Osteoblast (primary cell): ENCODE measurements at regions not wholly inside any gene's neighbourhood (a gene's known extent, or its start where the extent isn't known, plus 50 kb on each side); places are given as distances from the start of the nearest gene placed in this dataset.

Source experiments
- DNase-seq: peaks from one replicate; pipeline ENCODE4 v3.0.0; 2011; ENCODE audit warnings: low spot score, mixed read lengths; ENCODE audit not compliant: insufficient read length; ENCODE audit errors: missing footprints
- H2AFZ ChIP-seq: 2 replicates; pipeline ENCODE4 v1.6.0; 2011; ENCODE audit warnings: mild to moderate bottlenecking, low read length
- H3K27ac ChIP-seq: 2 replicates; pipeline ENCODE4 v1.5.1; 2011; ENCODE audit warnings: mild to moderate bottlenecking, low read depth, low read length, moderate library complexity
- H3K27me3 ChIP-seq: 2 replicates; pipeline ENCODE4 v1.6.0; 2012; ENCODE audit warnings: mild to moderate bottlenecking, control low read depth, inconsistent platforms, low read length, moderate library complexity; ENCODE audit not compliant: insufficient read depth
- H3K36me3 ChIP-seq: 2 replicates; pipeline ENCODE4 v1.5.1; 2011; ENCODE audit warnings: mild to moderate bottlenecking, low read length, control low read depth, moderate library complexity; ENCODE audit not compliant: insufficient read depth
- H3K4me1 ChIP-seq: 2 replicates; pipeline ENCODE4 v1.5.1; 2011; ENCODE audit warnings: mild to moderate bottlenecking, low read length, control low read depth, moderate library complexity; ENCODE audit not compliant: insufficient read depth
- H3K4me2 ChIP-seq: 2 replicates; pipeline ENCODE4 v1.6.0; 2011; ENCODE audit warnings: mild to moderate bottlenecking, low read length; ENCODE audit not compliant: insufficient read depth
- H3K4me3 ChIP-seq: fragments of 200-600 bp; sonication (generic); 3 replicates; pipeline ENCODE4 v1.5.1; 2012; ENCODE audit warnings: mild to moderate bottlenecking, low read length, inconsistent platforms; ENCODE audit not compliant: insufficient read depth
- H3K79me2 ChIP-seq: 2 replicates; pipeline ENCODE4 v1.6.0; 2012; ENCODE audit warnings: mild to moderate bottlenecking, low read length, control low read depth, inconsistent platforms; ENCODE audit not compliant: insufficient read depth
- H3K9me3 ChIP-seq: 2 replicates; pipeline ENCODE4 v1.5.1; 2011; ENCODE audit warnings: low read depth, low read length, control low read depth
- H4K20me1 ChIP-seq: 2 replicates; pipeline ENCODE4 v1.6.0; 2012; ENCODE audit warnings: mild to moderate bottlenecking, low read length, control low read depth; ENCODE audit not compliant: insufficient read depth
- TF ChIP-seq, protein P1 (sequence below): IDR thresholded peaks from 2 replicates; pipeline ENCODE4 v1.5.1; 2011; ENCODE audit warnings: mild to moderate bottlenecking, low read depth, low read length, moderate library complexity; ENCODE audit errors: extremely low read depth

DNA sequence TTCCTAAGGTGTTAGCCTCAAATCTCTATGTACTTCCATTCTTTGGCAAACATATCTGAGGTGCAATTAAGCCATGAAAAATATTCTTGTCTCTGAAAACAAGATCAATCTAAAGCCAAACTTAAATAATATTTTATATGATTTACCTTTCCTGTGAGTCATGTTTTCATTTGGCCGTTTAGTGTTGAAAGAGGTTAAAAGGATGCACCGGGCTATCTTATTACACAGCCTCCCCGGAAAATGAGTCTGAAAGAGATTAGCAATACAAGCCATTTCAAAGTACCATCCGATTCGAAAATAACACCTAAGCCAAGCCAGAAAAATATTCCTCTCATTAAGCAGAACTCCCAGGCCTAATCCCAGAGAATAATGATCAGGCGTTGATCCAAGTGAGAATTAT, 161.5 kb upstream of the EPHA5 start:
- H4K20me1 ChIP-seq, result no peaks in the 10 kb centered on the region
- no peak for DNase-seq
- H3K27me3 ChIP-seq, result no peaks in the 10 kb centered on the region
- H3K4me1 ChIP-seq, result no peaks in the 10 kb centered on the region
- H2AFZ ChIP-seq, result no peak overlapping the region
- no peak overlapping the region for H3K27ac ChIP-seq
- no peak overlapping the region for H3K4me3 ChIP-seq
- no peaks in the 10 kb centered on the region for H3K79me2 ChIP-seq
- H3K36me3 ChIP-seq, result no peaks in the 10 kb centered on the region
- H3K9me3 ChIP-seq, result no peaks in the 10 kb centered on the region
- no peak overlapping the region for H3K4me2 ChIP-seq
- TF ChIP-seq, protein P1, sequence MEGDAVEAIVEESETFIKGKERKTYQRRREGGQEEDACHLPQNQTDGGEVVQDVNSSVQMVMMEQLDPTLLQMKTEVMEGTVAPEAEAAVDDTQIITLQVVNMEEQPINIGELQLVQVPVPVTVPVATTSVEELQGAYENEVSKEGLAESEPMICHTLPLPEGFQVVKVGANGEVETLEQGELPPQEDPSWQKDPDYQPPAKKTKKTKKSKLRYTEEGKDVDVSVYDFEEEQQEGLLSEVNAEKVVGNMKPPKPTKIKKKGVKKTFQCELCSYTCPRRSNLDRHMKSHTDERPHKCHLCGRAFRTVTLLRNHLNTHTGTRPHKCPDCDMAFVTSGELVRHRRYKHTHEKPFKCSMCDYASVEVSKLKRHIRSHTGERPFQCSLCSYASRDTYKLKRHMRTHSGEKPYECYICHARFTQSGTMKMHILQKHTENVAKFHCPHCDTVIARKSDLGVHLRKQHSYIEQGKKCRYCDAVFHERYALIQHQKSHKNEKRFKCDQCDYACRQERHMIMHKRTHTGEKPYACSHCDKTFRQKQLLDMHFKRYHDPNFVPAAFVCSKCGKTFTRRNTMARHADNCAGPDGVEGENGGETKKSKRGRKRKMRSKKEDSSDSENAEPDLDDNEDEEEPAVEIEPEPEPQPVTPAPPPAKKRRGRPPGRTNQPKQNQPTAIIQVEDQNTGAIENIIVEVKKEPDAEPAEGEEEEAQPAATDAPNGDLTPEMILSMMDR, result no peak

DNA sequence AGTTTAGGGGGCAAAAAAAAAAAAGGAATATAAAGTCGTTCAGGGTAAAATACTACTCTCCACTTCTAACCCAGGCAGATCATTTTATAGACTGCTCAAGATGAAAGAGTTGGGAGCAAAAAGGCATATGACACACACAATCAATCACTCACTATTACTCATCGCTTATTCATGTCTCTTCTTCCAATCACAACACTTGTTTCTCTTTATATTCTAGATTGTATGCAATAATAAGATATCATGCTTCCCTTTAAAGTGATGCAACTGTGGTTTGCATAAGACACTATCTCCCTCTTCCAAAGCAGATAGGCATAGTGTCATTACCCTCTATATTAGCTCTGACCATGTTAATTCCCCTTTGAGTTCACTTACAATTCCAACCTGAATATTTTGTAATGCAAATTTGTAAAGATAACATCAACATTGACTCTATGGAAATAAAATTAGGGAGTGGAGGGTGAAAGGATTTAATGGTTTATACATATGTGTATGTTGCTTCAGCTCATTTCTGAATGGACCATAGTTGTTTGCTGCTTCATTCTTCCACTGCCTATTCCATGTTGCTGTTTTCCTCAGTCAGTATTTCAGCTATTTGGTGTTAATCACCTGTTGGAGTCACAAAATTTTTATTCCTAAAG, 154.9 kb upstream of the EPHA5 start:
- no peak overlapping the region for H2AFZ ChIP-seq
- no peak overlapping the region for H3K4me3 ChIP-seq
- no peaks in the 10 kb centered on the region for H3K27me3 ChIP-seq
- DNase-seq, result peak; percentile 6
- no peaks in the 10 kb centered on the region for H3K36me3 ChIP-seq
- no peaks in the 10 kb centered on the region for H3K79me2 ChIP-seq
- no peaks in the 10 kb centered on the region for H3K4me1 ChIP-seq
- no peak overlapping the region for H3K27ac ChIP-seq
- TF ChIP-seq, protein P1, result no peak
- no peak overlapping the region for H3K4me2 ChIP-seq
- H3K9me3 ChIP-seq, result no peaks in the 10 kb centered on the region
- no peaks in the 10 kb centered on the region for H4K20me1 ChIP-seq

DNA sequence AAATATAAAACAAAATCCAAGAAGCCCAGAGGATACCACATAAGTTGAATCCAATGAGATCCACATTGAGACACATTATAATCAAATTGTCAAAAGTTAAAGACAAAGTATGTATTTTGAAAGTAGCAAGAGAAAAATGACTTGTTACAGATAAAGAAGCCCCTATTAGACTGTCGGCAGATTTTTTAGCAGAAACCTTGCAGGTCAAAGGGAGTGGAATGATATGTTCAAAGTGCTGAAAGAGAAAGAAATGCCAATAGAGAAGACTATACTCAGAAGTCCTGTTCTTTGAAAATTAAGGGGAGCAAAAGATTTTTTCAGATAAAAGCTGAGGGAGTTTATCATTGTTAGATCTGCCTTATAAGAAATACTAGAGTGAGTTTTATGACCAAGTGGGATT, 148.9 kb upstream of the EPHA5 start:
- DNase-seq, result no peak
- Histone ChIP-seq H3K4me2 (no peak overlapping the region), H3K79me2 (no peaks in the 10 kb centered on the region), H3K27ac (no peak overlapping the region), H3K36me3 (no peaks in the 10 kb centered on the region), H3K4me3 (no peak overlapping the region), H2AFZ (no peak overlapping the region), H3K4me1 (no peaks in the 10 kb centered on the region), H4K20me1 (no peaks in the 10 kb centered on the region), H3K9me3 (no peaks in the 10 kb centered on the region), H3K27me3 (no peaks in the 10 kb centered on the region)
- TF ChIP-seq, protein P1, result no peak

DNA sequence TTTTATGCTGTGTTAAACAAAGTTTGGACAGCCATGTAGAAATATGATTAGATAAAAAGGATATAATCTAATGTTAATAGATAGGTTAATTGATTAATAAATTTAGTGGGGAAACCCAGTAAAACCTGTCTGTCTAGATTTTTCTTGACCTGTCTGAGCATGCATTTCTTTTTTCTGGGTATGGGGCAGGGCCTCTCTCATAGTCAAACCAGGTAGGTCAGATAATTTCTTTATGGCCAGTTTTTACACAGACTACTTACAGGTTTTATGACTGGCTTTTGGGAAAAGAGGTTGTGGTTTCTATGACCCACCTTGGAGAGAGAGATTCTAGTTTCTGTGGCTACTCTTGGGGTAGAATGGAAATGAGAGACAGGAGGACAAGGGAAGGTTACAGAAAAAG, 135.6 kb upstream of the EPHA5 start:
- no peaks in the 10 kb centered on the region for H3K27me3 ChIP-seq
- H3K4me3 ChIP-seq, result no peak overlapping the region
- TF ChIP-seq, protein P1, result no peak
- no peaks in the 10 kb centered on the region for H3K9me3 ChIP-seq
- H3K4me2 ChIP-seq, result no peak overlapping the region
- H3K4me1 ChIP-seq, result no peaks in the 10 kb centered on the region
- no peak for DNase-seq
- H3K27ac ChIP-seq, result no peak overlapping the region
- no peaks in the 10 kb centered on the region for H4K20me1 ChIP-seq
- H2AFZ ChIP-seq, result no peak overlapping the region
- no peaks in the 10 kb centered on the region for H3K36me3 ChIP-seq
- no peaks in the 10 kb centered on the region for H3K79me2 ChIP-seq
